ENCODE measurements at regions not wholly inside any gene's neighbourhood (a gene's known extent, or its start where the extent isn't known, plus 50 kb on each side); places are given as distances from the start of the nearest gene placed in this dataset.

GRCh38 chr5:167814040-167814439 is 477.4 kb upstream of the WWC1 start:
- no peak for DNase-seq

DNA sequence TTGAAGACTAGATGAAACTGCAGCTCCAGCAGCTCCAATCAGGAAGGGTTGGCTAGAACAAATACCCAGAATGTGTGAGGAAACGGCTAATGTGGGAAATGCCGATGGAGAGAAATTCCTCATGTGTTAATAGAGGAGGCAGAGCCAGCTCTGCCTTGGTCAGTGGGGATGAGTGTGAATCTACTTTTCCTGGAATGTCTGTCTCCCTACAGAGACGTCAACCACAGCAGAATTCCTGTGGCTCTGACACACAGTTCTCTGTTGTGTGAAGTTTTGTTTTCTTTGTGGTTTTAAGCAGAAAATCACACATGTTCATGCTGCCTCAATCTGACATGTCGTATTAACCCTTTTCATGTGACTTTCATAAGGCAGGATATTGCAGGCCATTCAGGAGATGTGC is 476.6 kb upstream of the WWC1 start:
- peak; percentile 57 for DNase-seq

GRCh38 chr5:167816354-167816753 is 475.1 kb upstream of the WWC1 start:
- DNase-seq, result no peak

DNA sequence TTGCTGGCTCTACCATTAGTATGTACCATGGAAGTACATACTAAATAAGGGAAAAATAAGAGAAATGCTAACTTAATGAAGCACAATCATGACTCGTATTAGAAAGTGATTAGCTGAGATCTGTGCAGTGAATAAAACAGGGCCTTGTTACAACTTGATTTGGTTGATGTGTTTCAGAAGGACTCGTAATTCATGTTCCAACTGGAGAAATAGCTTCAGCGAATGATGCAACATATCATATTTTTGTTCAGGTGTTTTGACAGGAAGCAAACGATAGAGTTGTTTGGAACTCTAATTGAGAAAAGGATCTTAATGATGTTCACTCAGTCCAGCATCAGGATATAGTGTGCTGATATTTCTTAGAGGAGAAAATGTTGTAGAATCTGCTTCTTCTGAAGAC is 474.6 kb upstream of the WWC1 start:
- DNase-seq, result no peak

DNA sequence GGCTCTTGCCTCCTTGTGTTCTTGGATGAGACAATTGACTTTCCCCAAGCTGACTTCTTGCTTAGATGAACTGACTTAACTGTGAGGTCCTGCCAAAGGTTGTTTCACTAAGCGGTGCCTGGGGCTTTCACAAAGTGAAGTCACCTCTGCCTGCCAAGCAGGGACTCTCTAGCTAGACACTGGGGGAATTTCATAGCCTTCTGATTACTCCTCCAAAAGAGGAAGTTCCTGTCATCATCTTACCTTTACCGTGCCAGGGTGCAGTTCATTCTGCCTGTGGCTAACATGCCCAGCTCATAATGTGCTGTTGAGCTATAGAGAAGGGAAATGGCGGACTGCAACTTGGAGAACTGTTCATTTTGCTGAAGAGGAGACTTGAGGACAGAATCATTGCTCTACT is 472.0 kb upstream of the WWC1 start:
- no peak for DNase-seq

DNA sequence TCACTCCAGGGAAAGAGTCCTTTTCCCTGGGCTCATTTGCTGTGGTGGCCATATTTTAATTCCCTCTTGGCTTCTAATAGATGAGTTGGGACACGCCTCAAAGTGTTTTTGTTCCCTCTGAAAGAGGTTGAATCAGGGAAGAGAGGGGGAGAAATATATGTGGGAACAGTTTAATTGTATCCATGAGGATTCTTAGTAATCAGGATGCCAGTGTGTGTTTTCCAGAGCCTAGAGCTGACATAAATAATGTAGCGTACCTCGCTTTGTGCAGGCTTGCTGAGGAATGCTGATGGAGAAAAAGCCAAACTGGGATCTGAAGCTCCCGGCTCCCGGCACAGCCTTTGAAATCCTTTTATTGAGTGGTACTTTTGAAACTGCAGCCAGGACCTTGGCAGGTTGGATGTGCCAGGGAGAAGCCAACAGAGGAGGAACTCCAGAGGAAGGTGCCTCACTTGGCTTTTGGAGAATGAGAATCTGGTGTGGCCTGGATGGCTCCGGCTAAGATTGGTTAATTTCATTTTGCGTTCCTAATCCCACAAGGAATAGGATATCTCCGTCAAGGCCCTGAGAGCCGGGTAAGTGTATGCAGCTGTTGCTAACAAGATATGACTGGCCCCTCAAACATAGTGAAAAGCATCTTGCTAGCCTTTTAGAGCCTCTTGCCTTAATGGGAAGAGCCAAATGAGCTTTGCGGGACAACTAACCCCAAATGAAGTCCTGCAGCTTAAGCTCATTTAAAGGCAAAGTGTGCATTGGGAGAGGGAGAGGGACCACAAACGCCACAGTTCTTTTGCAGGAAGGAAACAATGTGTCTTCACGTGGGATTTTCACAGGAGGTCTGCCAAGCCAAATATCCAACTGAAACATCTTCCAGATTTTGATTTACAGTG is 471.1 kb upstream of the WWC1 start:
- DNase-seq, result no peak

DNA sequence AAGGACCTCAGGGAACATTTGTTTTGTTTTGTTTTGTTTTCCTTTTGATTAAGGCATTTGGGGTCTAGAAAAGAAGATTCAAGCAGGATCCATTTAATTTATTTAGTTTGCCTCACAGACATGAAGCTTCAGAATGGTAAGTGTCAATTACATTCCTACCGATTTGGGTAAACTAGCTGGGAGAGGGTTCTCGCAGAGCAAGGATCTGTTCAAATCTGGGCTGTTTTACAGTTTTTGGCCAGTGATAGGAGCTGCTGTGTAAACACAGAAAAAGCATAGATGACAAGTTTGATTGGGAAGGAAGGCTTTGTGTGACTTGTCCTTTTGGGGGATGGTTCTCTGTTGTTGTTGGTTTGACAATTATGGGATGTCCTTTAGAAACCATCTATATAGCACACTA is 470.3 kb upstream of the WWC1 start:
- DNase-seq, result no peak

DNA sequence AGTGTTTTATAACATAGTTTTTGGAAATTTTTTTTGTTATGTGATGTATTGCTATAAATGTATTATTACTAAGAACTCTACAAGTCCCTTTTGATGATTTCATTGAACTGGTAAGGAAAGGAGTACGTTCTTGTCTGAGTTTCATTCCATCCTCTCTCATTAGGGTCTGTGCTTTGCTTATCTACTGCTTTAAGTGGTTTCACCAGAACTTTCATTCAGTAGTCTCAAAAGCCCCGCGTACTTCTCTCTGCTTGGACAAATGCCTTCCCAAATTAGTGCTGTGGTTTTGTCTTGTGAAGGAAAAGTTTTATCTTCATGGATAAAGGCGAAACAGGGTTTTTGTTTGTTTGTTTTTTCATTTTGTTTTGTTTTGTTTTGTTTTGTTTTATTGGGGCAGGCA is 469.8 kb upstream of the WWC1 start:
- no peak for DNase-seq

DNA sequence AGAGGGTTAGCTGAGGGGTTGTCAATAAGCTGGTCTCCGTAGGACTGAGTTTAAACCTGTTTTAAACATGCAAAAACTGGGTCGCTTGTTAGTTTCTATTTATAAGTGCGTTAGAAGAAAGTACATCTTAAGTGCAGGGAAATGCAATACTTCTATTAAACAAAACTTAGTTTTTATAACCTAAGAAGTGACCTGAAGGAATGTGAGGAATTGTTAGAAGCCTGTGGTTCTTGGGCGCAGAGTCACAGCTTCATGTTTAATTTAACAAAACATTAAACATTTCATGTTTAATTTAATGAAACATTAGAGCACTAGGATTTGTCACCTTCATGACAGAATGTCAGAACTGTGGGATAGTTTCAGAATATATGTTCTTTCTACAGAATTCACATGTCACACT is 469.2 kb upstream of the WWC1 start:
- no peak for DNase-seq

- DNase-seq, result no peak
Measured at GRCh38 chr5:167823405-167823804, 468.0 kb upstream of the WWC1 start.

DNA sequence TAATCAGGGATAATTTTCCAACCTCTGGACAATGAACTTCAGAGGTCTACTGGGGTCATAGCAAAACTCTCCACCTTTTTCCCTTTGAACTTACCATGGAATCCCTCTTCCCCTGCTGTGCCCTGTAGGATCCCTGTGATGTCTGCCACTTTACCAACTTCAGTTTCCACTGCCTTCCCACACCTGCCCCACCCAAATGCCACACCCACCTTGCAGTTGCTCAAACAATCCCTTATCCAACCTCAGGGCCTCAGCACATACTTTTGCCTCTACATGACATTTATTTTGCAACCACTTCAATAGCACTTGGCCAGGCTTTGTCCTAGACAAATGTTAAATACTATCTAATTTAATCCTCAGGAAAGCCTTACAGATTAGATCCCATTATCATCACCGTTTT is 463.7 kb upstream of the WWC1 start:
- no peak for DNase-seq

GRCh38 chr5:167831754-167832504 is 459.5 kb upstream of the WWC1 start:
- DNase-seq, result no peak

DNA sequence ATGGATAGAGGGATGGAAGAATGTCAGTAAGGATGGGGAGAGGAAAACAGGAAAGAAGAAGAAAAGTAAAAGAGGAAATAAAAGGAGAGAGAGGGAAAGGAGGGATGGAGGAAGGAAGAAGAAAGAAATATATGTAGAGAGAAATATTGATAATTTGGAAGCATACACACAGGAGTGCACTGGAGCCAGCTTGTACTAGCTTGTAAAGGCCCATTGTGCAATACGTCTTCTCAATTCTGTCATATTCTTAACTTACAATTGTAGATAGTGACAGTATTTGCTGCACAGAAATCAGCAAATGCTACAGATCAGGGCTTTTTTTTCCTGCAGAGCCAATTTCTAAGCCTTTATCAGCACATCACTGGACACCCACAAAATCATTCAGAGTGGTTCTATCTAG is 458.8 kb upstream of the WWC1 start:
- no peak for DNase-seq

- DNase-seq, result no peak
Measured at GRCh38 chr5:167833456-167833855, 458.0 kb upstream of the WWC1 start.

DNA sequence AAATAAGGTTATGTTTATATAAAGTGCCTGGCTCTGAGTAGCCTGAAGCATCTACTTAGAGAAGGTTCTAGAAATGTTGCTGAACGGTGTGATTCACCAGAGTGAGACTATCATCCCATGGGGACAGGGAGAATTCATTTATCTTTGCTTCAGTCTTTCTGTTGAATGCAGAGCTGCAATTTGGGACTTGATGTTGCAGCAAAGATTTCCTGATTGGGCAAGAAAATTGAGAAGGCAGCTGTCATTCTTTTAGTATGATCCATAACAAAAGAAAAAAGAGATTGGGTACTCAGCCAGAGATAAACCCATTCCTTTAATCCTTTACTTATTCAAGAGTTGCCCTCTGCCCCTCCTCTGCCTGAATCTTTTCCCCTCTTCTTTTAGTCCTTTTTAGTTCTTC is 456.3 kb upstream of the WWC1 start:
- no peak for DNase-seq

- DNase-seq, result no peak
Measured at GRCh38 chr5:167837127-167837526, 454.3 kb upstream of the WWC1 start.

- no peak for DNase-seq
Measured at GRCh38 chr5:167839065-167839464, 452.4 kb upstream of the WWC1 start.

- no peak for DNase-seq
Measured at GRCh38 chr5:167840527-167841130, 450.8 kb upstream of the WWC1 start.

DNA sequence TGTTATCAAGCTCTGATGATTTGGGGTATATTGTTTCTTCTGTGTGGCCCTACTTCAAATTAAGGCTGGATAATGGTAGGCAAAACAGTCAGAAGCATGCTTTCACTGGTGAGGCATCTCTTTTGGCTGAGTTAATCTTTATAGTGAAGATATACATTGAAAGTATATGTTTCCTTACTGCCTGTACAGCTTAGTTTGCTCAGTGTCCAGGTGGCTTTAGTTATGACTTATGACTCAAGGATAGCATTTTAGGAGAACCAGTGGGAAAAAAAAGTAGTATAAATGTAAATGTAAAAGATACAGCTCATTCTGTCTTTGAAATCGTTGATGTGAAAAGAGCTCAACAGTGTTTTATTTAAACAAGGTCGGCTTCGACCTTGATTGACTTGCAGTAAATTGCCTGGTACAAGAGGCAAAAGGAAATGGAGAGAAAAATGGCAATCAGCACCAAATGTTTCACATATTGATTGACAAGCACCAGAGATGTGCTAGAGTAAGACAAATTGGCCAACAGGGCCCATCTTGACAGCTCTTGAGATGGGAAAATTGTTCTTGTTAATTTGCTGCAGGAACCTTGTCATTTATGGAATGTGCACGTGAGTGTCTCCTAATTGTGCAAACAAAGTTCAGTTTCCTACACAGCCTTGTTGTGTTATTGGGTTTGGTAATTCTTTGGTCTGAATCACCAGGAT is 447.4 kb upstream of the WWC1 start:
- DNase-seq, result no peak

GRCh38 chr5:167845952-167846351 is 445.5 kb upstream of the WWC1 start:
- DNase-seq, result no peak

- no peak for DNase-seq
Measured at GRCh38 chr5:167849874-167850273, 441.6 kb upstream of the WWC1 start.

DNA sequence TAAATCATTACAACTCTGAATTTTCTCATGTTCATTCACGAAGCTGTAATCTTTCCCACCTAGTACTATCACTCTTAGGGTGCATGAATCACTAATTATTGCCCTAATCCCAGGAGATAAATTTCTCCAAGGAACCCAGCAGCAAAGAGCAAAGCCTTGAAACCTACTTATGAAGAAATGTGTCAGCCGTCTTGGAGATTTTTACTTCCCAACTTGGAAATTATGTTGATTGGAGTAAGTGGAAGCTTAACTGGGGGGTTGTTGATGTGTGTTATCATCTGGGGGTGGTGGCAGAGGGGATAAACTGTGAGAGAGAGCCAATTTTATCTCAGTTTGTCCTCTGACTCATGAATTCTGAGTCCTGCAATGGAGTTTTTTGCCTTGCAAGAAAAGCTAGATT is 440.5 kb upstream of the WWC1 start:
- DNase-seq, result no peak

- no peak for DNase-seq
Measured at GRCh38 chr5:167851416-167851815, 440.0 kb upstream of the WWC1 start.
